ENCODE measurements at regions not wholly inside any gene's neighbourhood (a gene's known extent, or its start where the extent isn't known, plus 50 kb on each side); places are given as distances from the start of the nearest gene placed in this dataset.

DNA sequence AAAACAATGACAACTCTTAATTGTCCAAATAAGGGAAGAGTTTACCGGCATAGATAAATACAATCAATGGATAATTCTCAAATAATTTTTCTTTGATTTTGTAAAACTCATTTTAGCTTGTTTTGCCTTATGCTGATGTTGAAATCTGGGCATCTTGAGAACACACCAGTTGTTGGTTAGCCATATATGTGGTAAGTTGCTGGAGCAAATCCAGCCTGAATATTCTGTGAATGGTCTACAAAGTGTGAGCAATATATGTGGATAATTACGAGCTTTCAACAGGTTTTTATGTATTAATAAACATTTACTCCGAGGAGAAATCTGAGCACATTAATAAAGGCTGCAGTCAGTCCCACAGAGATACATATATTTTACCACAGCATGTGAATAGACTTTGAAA is 423.6 kb downstream of the BCKDHB start:
- no peak overlapping the region for H3K27ac ChIP-seq (ENCODE audit: low read depth in 2 of 2, low read length in 1 of 2)
- H3F3A ChIP-seq (replicated peaks; ENCODE audit: insufficient read depth): peaks cover 2% of the 10 kb centered on the region
- ChIA-PET CTCF (interaction anchor here (0.7 kb wide), 1 partner anchor 14 kb away, joined by 3 read pairs; no protein-coding TSS in a partner anchor), POLR2A (no interaction called here)
- no peak overlapping the region for H3K4me3 ChIP-seq (ENCODE audit: low read depth in 2 of 2, low read length in 1 of 2)
- H3K9ac ChIP-seq: no peak overlapping the region
- no peaks in the 10 kb centered on the region for H3K79me2 ChIP-seq (ENCODE audit: insufficient read depth)
- no peak overlapping the region for H3K4me2 ChIP-seq
- H3K36me3 ChIP-seq (replicated peaks in 1 of 2; ENCODE audit: control insufficient read depth in 1 of 2, insufficient read depth in 2 of 2, low read length in 1 of 2): no peaks in the 10 kb centered on the region
- no peaks in the 10 kb centered on the region for H3K27me3 ChIP-seq (ENCODE audit: insufficient read depth)
- no peak for TF ChIP-seq YY1 (IDR thresholded peaks at IDR 0.05; ENCODE audit: low read depth)
- TF ChIP-seq, protein P1, sequence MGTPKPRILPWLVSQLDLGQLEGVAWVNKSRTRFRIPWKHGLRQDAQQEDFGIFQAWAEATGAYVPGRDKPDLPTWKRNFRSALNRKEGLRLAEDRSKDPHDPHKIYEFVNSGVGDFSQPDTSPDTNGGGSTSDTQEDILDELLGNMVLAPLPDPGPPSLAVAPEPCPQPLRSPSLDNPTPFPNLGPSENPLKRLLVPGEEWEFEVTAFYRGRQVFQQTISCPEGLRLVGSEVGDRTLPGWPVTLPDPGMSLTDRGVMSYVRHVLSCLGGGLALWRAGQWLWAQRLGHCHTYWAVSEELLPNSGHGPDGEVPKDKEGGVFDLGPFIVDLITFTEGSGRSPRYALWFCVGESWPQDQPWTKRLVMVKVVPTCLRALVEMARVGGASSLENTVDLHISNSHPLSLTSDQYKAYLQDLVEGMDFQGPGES (IDR thresholded peaks at IDR 0.05; ENCODE audit: low read depth, low read length): no peak
- TF ChIP-seq, protein P2, sequence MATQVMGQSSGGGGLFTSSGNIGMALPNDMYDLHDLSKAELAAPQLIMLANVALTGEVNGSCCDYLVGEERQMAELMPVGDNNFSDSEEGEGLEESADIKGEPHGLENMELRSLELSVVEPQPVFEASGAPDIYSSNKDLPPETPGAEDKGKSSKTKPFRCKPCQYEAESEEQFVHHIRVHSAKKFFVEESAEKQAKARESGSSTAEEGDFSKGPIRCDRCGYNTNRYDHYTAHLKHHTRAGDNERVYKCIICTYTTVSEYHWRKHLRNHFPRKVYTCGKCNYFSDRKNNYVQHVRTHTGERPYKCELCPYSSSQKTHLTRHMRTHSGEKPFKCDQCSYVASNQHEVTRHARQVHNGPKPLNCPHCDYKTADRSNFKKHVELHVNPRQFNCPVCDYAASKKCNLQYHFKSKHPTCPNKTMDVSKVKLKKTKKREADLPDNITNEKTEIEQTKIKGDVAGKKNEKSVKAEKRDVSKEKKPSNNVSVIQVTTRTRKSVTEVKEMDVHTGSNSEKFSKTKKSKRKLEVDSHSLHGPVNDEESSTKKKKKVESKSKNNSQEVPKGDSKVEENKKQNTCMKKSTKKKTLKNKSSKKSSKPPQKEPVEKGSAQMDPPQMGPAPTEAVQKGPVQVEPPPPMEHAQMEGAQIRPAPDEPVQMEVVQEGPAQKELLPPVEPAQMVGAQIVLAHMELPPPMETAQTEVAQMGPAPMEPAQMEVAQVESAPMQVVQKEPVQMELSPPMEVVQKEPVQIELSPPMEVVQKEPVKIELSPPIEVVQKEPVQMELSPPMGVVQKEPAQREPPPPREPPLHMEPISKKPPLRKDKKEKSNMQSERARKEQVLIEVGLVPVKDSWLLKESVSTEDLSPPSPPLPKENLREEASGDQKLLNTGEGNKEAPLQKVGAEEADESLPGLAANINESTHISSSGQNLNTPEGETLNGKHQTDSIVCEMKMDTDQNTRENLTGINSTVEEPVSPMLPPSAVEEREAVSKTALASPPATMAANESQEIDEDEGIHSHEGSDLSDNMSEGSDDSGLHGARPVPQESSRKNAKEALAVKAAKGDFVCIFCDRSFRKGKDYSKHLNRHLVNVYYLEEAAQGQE (IDR thresholded peaks at IDR 0.05; ENCODE audit: low read depth, low read length): no peak
- TF ChIP-seq RFX5 (IDR thresholded peaks at IDR 0.05; ENCODE audit: low read length): no peak
- TF ChIP-seq MXI1 (IDR thresholded peaks at IDR 0.05; ENCODE audit: low read depth, low read length): no peak
- TF ChIP-seq SMC3 (IDR thresholded peaks at IDR 0.05; ENCODE audit: low read depth, low read length): no peak
- TF ChIP-seq, protein P3, sequence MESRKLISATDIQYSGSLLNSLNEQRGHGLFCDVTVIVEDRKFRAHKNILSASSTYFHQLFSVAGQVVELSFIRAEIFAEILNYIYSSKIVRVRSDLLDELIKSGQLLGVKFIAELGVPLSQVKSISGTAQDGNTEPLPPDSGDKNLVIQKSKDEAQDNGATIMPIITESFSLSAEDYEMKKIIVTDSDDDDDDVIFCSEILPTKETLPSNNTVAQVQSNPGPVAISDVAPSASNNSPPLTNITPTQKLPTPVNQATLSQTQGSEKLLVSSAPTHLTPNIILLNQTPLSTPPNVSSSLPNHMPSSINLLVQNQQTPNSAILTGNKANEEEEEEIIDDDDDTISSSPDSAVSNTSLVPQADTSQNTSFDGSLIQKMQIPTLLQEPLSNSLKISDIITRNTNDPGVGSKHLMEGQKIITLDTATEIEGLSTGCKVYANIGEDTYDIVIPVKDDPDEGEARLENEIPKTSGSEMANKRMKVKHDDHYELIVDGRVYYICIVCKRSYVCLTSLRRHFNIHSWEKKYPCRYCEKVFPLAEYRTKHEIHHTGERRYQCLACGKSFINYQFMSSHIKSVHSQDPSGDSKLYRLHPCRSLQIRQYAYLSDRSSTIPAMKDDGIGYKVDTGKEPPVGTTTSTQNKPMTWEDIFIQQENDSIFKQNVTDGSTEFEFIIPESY (IDR thresholded peaks at IDR 0.05; ENCODE audit: borderline replicate concordance, low read depth): no peak
- no peak for TF ChIP-seq EP300 (IDR thresholded peaks at IDR 0.05; ENCODE audit: borderline replicate concordance in 1 of 2, low read depth in 1 of 2, low read length in 1 of 2)
- TF ChIP-seq, protein P4, sequence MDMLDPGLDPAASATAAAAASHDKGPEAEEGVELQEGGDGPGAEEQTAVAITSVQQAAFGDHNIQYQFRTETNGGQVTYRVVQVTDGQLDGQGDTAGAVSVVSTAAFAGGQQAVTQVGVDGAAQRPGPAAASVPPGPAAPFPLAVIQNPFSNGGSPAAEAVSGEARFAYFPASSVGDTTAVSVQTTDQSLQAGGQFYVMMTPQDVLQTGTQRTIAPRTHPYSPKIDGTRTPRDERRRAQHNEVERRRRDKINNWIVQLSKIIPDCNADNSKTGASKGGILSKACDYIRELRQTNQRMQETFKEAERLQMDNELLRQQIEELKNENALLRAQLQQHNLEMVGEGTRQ (IDR thresholded peaks at IDR 0.05; ENCODE audit: borderline replicate concordance, low read depth, low read length): no peak
- no peak for TF ChIP-seq TCF12 (IDR thresholded peaks at IDR 0.05)
- no peak for TF ChIP-seq GABPA (IDR thresholded peaks at IDR 0.05; ENCODE audit: low read depth)
- no peak for TF ChIP-seq MEF2A (IDR thresholded peaks at IDR 0.05; ENCODE audit: borderline replicate concordance, low read depth)
- no peaks in the 10 kb centered on the region for H4K20me1 ChIP-seq (ENCODE audit: insufficient read depth)
- no peak for DNase-seq
- H3K4me1 ChIP-seq (ENCODE audit: control insufficient read depth in 1 of 2, insufficient read depth in 2 of 2, low read depth in 1 of 2, low read length in 1 of 2): peaks cover 0 to 5% of the 10 kb centered on the region in 2 experiments; a peak in 2 of 4 replicates
- no peaks in the 10 kb centered on the region for H3K9me3 ChIP-seq
- 77% methylated on average over 3 of the region's 3 CpGs for WGBS (ENCODE audit: low lambda C conversion rate)
- no peaks in the 10 kb centered on the region for H3K9me2 ChIP-seq
- no peak overlapping the region for H2AFZ ChIP-seq (ENCODE audit: low read depth)
